ENCODE measurements at regions not wholly inside any gene's neighbourhood (a gene's known extent, or its start where the extent isn't known, plus 50 kb on each side); places are given as distances from the start of the nearest gene placed in this dataset.

GRCh38 chr7:96508371-96508770 is 186.5 kb upstream of the SLC25A13 start:
- TF ChIP-seq EZH2 (IDR thresholded peaks at IDR 0.05) = no peak
- no peak for TF ChIP-seq EZH2phosphoT487 (IDR thresholded peaks at IDR 0.05)

Data from neural progenitor cell (in vitro differentiated cells).